PFSK-1 (cell line): ENCODE measurements at regions not wholly inside any gene's neighbourhood (a gene's known extent, or its start where the extent isn't known, plus 50 kb on each side); places are given as distances from the start of the nearest gene placed in this dataset.

ENCODE experiments used
- FOXP2 ChIP-seq: optimal IDR thresholded peaks from 2 replicates; pipeline ENCODE3; 2011; ENCODE audit warnings: borderline replicate concordance, control low read depth, inconsistent platforms; ENCODE audit not compliant: insufficient read depth; ENCODE audit errors: extremely low read length, extremely low read depth
- POLR2AphosphoS5 ChIP-seq: IDR thresholded peaks from 2 replicates; pipeline ENCODE4 v1.6.1; 2012; ENCODE audit warnings: low read depth, mild to moderate bottlenecking, control low read depth, low read length, moderate library complexity
- SIN3A ChIP-seq: IDR thresholded peaks from 2 replicates; pipeline ENCODE4 v1.6.1; 2012; ENCODE audit warnings: mild to moderate bottlenecking, low read length, moderate library complexity, borderline replicate concordance; ENCODE audit not compliant: insufficient read depth
- TAF1 ChIP-seq: IDR thresholded peaks from 2 replicates; pipeline ENCODE4 v1.6.1; 2012; ENCODE audit warnings: low read length, control low read depth, borderline replicate concordance; ENCODE audit not compliant: insufficient read depth
- TF ChIP-seq, protein P1 (sequence below), 2 experiments: IDR thresholded peaks; 2 replicates each; pipeline versions ENCODE4 v1.6.1 to v1.8.0; 2011 to 2012; ENCODE audit warnings: low read depth in 2 of 2, low read length in 2 of 2, control low read depth in 1 of 2, inconsistent platforms in 1 of 2, mild to moderate bottlenecking in 1 of 2, moderate library complexity in 1 of 2; ENCODE audit not compliant: insufficient read depth in 1 of 2

DNA sequence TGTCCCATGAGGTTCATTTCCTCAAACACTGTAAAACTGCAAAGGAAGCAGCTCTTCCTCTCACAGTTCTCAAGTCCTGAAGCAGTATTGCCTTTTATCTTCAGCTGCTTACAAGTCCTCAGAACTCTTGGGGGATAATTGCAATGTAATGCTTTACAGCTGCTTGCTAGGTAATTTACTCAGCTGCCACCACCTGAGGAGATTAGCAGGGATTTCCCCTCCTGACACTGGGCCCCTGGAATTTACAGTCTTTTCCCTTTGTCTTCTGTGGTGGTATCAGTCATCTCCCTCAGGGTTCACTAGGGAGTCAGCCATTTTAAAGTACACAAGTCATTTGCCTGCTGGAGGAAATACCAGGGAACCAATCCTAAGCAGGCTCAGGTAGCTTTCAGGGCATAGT lies 754.3 kb upstream of the GRAMD2B start:
- TF ChIP-seq, protein P1, sequence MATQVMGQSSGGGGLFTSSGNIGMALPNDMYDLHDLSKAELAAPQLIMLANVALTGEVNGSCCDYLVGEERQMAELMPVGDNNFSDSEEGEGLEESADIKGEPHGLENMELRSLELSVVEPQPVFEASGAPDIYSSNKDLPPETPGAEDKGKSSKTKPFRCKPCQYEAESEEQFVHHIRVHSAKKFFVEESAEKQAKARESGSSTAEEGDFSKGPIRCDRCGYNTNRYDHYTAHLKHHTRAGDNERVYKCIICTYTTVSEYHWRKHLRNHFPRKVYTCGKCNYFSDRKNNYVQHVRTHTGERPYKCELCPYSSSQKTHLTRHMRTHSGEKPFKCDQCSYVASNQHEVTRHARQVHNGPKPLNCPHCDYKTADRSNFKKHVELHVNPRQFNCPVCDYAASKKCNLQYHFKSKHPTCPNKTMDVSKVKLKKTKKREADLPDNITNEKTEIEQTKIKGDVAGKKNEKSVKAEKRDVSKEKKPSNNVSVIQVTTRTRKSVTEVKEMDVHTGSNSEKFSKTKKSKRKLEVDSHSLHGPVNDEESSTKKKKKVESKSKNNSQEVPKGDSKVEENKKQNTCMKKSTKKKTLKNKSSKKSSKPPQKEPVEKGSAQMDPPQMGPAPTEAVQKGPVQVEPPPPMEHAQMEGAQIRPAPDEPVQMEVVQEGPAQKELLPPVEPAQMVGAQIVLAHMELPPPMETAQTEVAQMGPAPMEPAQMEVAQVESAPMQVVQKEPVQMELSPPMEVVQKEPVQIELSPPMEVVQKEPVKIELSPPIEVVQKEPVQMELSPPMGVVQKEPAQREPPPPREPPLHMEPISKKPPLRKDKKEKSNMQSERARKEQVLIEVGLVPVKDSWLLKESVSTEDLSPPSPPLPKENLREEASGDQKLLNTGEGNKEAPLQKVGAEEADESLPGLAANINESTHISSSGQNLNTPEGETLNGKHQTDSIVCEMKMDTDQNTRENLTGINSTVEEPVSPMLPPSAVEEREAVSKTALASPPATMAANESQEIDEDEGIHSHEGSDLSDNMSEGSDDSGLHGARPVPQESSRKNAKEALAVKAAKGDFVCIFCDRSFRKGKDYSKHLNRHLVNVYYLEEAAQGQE (IDR thresholded peaks at IDR 0.05; ENCODE audit: insufficient read depth in 1 of 2, low read depth in 2 of 2, low read length in 2 of 2): no peak
- TF ChIP-seq TAF1: no peak
- no peak for TF ChIP-seq FOXP2
- no peak for TF ChIP-seq SIN3A
- TF ChIP-seq POLR2AphosphoS5: no peak

DNA sequence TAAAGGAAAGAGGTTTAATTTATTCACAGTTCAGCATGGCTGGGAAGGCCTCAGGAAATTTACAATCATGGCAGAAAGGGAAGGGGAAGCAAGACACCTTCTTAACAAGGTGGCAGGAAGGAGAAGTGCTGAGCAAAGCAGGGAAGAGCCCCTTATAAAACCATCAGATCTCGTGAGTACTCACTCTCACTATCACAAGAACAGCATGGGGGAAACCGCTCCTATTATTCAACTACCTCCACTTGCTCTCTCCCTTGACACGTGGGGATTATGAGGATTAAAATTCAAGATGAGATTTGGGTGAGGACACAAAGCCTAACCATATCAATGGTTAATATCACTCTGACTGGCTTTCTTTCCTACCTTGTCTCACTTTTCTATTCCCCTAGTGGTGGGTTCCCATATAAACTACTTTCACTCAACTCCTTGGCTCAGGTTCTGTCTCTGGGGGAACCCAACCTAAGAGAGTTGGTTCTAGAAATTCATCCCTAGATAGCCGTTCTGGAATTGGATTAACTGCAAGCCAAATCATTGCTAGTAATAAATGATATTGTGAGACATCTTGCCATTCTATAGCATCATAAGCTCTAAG lies 749.8 kb upstream of the GRAMD2B start:
- no peak for TF ChIP-seq FOXP2
- TF ChIP-seq TAF1: no peak
- no peak for TF ChIP-seq POLR2AphosphoS5
- TF ChIP-seq SIN3A: no peak
- TF ChIP-seq, protein P1 (IDR thresholded peaks at IDR 0.05; ENCODE audit: insufficient read depth in 1 of 2, low read depth in 2 of 2, low read length in 2 of 2): no peak

DNA sequence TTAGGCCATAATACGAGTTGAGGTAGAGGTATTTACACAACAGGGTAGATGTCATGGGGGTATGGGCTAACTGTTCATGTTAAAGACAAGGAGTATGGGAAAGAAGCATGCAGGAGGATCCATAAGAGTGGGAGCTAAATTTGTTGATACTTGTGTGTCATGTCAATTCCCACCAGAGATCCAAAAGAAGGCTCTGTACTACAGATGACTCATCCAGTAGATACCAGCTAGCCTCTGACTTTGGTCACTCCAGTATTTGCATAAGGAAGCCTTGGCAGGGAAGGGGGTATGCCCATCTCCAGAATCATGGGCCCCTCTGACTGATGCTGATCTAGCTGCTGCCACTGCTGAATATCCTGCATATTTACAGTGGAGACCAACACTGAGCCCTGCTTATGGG lies 743.7 kb upstream of the GRAMD2B start:
- TF ChIP-seq, protein P1 (IDR thresholded peaks at IDR 0.05; ENCODE audit: insufficient read depth in 1 of 2, low read depth in 2 of 2, low read length in 2 of 2): no peak
- TF ChIP-seq TAF1: no peak
- no peak for TF ChIP-seq SIN3A
- TF ChIP-seq FOXP2: no peak
- TF ChIP-seq POLR2AphosphoS5: no peak

DNA sequence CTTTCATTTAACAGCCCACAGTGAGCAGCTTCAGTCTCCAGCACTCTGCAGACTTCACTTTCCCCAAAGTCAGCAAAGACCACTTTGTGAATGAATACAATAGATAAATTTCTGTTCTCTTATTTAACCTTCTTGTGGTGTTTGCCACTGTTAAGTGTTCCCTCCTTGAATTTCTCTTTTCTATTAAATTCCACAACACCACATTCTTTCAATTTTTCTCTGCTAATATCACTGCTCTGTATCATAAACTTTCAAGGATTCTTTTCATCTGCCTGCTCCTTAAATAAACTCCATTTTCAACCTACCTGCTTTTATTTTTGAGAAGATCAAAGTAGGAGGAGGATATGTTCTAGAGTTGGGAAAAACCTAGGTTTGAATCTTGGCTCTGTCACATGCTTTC lies 739.5 kb upstream of the GRAMD2B start:
- TF ChIP-seq SIN3A (no peak), FOXP2 (no peak), POLR2AphosphoS5 (no peak), TAF1 (no peak)
- TF ChIP-seq, protein P1 (IDR thresholded peaks at IDR 0.05; ENCODE audit: insufficient read depth in 1 of 2, low read depth in 2 of 2, low read length in 2 of 2): no peak
